Prostate gland (tissue), 2 donors: ENCODE measurements at regions not wholly inside any gene's neighbourhood (a gene's known extent, or its start where the extent isn't known, plus 50 kb on each side); places are given as distances from the start of the nearest gene placed in this dataset.
A peak's percentile ranks its signal among the peaks of the same experiment; 100 is the strongest.

ENCODE experiments used
- DNase-seq: peaks from one replicate; pipeline ENCODE4 v3.0.0-alpha.2; 2019; ENCODE audit warnings: low spot score
- H3K27ac ChIP-seq, 2 donors: fragments of 200-600 bp; sonication (generic); 2 replicates each; pipeline ENCODE4 v1.5.1; 2017 to 2019
- H3K27me3 ChIP-seq: fragments of 200-600 bp; sonication (generic); replicated peaks from 2 replicates; pipeline ENCODE4 v1.5.1; 2019; ENCODE audit not compliant: insufficient read depth
- H3K36me3 ChIP-seq, 2 donors: fragments of 200-600 bp; sonication (generic); 1 replicate in 1 of 2; 2 replicates in 1 of 2; pipeline versions ENCODE4 v1.5.1 to v1.8.1; 2017 to 2019
- H3K4me1 ChIP-seq: fragments of 200-600 bp; sonication (generic); replicated peaks from 2 replicates; pipeline ENCODE4 v1.5.1; 2019
- H3K4me3 ChIP-seq, 2 donors: fragments of 200-600 bp; sonication (generic); 2 replicates each; pipeline ENCODE4 v1.5.1; 2017 to 2019
- H3K9me3 ChIP-seq: fragments of 200-600 bp; sonication (generic); 2 replicates; pipeline ENCODE4 v1.5.1; 2017
- POLR2A ChIP-seq: fragments of 450-650 bp; IDR thresholded peaks from one replicate; pipeline ENCODE4 v1.6.1; 2016; ENCODE audit warnings: antibody characterized with exemption, mild to moderate bottlenecking
- POLR2AphosphoS5 ChIP-seq: sonication (generic); formaldehyde crosslinking; IDR thresholded peaks from one replicate; pipeline ENCODE4 v1.6.1; 2017; ENCODE audit warnings: antibody characterized with exemption
- WGBS: methylation state at CpG from one replicate; pipeline ENCODE4 v1.1.5; 2018; 5-methylcytosine and 5-hydroxymethylcytosine counted together
- intact Hi-C: fragments of 100-400 bp; cut with DNase I; formaldehyde crosslinking; loops from one replicate; pipeline ENCODE4 v1.14.2; 2022
- TF ChIP-seq, protein P1 (sequence below), 4 experiments: fragments of 200-600 bp in 2 of 4; fragments of 450-650 bp in 2 of 4; sonication (generic) in 2 of 4; IDR thresholded peaks; 1 replicate in 3 of 4; 2 replicates in 1 of 4; pipeline ENCODE4 v1.5.1; 2016 to 2019; ENCODE audit warnings: antibody characterized with exemption in 4 of 4, mild to moderate bottlenecking in 2 of 4, moderate library complexity in 2 of 4

DNA sequence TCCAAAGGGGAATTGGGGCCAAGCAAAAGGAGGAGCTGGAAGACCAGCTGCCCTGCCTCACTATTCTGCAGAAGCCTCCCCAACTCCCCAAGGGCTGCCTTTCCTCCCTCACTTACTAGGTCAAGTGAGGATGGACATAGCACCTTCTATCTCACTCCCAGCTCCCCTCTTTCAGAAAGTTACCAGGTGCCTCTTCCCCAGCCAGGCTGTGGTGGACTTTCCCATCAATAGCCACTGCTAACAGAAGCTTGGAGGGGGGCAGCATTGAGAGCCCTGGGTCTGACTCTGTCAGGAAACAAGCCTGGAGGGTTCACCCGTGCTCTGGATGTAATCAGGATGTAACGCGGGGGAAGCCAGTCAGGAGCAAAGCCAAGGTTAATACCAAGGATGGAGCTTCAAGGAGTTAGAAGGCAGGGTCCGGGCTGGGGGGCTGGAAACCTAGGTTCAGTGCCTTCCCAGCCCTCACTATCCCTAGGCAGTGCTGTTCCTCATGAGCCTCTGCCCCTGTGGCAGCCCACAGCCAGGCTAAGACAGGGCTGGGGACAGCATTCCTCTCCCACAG is 127.8 kb upstream of the NGF start:
- H3K4me3 ChIP-seq, result no peak overlapping the region
- H3K4me1 ChIP-seq, result no peaks in the 10 kb centered on the region
- intact Hi-C loops, result no loop called here
- WGBS, result 84% methylated on average over 4 of the region's 4 CpGs
- no peaks in the 10 kb centered on the region for H3K36me3 ChIP-seq
- TF ChIP-seq, protein P1, sequence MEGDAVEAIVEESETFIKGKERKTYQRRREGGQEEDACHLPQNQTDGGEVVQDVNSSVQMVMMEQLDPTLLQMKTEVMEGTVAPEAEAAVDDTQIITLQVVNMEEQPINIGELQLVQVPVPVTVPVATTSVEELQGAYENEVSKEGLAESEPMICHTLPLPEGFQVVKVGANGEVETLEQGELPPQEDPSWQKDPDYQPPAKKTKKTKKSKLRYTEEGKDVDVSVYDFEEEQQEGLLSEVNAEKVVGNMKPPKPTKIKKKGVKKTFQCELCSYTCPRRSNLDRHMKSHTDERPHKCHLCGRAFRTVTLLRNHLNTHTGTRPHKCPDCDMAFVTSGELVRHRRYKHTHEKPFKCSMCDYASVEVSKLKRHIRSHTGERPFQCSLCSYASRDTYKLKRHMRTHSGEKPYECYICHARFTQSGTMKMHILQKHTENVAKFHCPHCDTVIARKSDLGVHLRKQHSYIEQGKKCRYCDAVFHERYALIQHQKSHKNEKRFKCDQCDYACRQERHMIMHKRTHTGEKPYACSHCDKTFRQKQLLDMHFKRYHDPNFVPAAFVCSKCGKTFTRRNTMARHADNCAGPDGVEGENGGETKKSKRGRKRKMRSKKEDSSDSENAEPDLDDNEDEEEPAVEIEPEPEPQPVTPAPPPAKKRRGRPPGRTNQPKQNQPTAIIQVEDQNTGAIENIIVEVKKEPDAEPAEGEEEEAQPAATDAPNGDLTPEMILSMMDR (IDR thresholded peaks at IDR 0.05), result no peak
- TF ChIP-seq POLR2AphosphoS5 (no peak), POLR2A (no peak)
- no peak overlapping the region for H3K27ac ChIP-seq
- no peaks in the 10 kb centered on the region for H3K27me3 ChIP-seq
- DNase-seq, result no peak
- no peaks in the 10 kb centered on the region for H3K9me3 ChIP-seq

DNA sequence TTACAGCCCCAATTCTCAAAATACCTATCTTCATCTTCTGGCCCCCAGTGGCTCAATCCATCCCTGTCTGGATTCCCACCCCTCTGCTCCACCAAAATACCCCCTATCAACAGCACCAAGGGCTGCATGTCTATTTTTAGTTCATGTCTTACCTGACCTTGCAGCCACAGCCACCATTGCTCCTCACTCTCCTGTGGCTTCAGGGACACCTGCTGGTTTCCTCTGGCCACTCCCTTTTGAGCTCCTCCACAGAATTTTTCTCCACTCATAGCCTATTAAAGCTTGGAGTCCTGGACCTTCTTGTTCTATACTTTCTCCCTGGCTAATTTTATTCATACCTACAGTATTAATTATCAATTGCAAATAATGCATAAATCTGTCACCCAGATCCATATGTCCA is 125.3 kb upstream of the NGF start:
- TF ChIP-seq, protein P1 (IDR thresholded peaks at IDR 0.05), result peak in 3 of 4 experiments; percentile 13 to 49 (median 29)
- TF ChIP-seq POLR2AphosphoS5 (no peak), POLR2A (no peak)
- DNase-seq, result no peak
- intact Hi-C loops, result no loop called here

DNA sequence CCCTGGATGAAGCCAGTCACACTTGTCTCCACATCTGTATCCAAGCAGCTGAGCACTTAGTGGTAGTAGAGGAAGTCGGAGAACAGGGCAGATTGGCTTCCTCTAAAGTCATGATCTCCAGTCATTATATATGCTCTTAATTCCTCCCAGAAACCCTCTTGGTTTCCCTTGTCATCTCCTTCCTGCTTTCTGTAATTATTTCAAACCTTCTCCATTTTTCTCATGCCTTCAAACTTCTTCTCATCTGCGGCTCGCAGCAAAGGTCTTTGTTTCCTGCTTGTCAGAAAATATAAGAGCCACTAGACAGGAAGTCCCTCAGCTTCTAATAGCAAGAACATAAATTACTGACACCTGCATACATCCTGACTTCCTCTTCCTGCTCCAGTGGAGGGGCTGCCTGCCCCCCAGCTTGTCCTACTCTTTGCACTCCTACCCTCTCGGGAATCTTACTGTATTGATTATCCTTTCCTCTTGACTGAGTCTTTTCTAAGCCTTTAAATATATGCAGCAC is 124.6 kb upstream of the NGF start:
- TF ChIP-seq POLR2A (no peak), POLR2AphosphoS5 (no peak)
- TF ChIP-seq, protein P1 (IDR thresholded peaks at IDR 0.05), result no peak
- no peaks in the 10 kb centered on the region for H3K4me1 ChIP-seq
- no peaks in the 10 kb centered on the region for H3K36me3 ChIP-seq
- H3K9me3 ChIP-seq, result no peaks in the 10 kb centered on the region
- H3K27me3 ChIP-seq, result no peaks in the 10 kb centered on the region
- DNase-seq, result no peak
- H3K27ac ChIP-seq, result no peak overlapping the region
- no peak overlapping the region for H3K4me3 ChIP-seq
- 79% methylated on average over 4 of the region's 4 CpGs for WGBS
- intact Hi-C loops, result no loop called here

More for the DNA sequence above, 125.3 kb upstream of the NGF start:
- Histone ChIP-seq H3K36me3 (no peaks in the 10 kb centered on the region), H3K4me3 (no peak overlapping the region), H3K27ac (no peak overlapping the region), H3K9me3 (no peaks in the 10 kb centered on the region), H3K4me1 (no peaks in the 10 kb centered on the region), H3K27me3 (no peaks in the 10 kb centered on the region)

DNA sequence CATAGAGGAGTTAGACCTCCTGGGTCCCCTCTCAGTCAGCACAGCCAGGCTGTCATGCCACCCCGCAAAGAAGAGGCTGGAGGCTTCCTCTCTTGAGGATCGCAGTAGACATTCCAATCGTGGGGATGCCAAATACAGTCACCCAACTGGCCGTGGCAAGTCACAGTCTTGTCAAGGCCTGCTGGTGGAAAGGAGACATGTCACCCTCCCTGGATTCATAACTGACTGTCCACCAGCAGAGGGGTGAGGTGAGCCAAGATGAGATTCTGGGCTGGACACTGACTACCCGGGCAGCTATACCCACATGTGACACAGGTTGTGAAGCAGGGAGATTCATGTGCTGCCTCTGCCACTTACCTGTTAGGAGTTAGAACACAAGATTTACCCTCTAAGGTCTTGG is 123.5 kb upstream of the NGF start:
- intact Hi-C loops, result no loop called here
- Histone ChIP-seq H3K4me3 (no peak overlapping the region), H3K4me1 (no peaks in the 10 kb centered on the region), H3K27me3 (no peaks in the 10 kb centered on the region), H3K27ac (no peak overlapping the region), H3K9me3 (no peaks in the 10 kb centered on the region), H3K36me3 (no peaks in the 10 kb centered on the region)
- 76% methylated on average over 5 of the region's 5 CpGs for WGBS
- no peak for DNase-seq
- no peak for TF ChIP-seq POLR2A
- TF ChIP-seq, protein P1 (IDR thresholded peaks at IDR 0.05), result no peak
- no peak for TF ChIP-seq POLR2AphosphoS5

DNA sequence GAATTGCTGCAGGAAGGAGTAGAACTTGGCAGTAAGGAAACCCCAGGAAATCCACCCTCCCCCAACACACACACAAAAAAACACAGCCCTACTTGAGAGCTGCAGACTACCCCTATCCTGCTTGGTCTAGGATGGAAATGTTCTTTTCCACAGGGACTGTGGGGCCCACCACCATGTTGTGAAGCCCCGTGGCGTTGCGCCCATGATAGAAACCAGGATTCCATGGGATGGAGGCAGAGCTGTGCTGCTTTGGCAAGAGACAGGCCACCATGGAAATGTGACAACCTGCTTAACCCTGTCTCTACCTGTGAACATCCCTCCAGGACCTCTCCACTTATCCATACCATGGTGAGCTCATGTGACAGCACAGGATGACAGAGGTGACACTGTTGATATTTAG is 121.1 kb upstream of the NGF start:
- TF ChIP-seq POLR2AphosphoS5 (no peak), POLR2A (no peak)
- no peaks in the 10 kb centered on the region for H3K4me1 ChIP-seq
- no peak overlapping the region for H3K4me3 ChIP-seq
- H3K36me3 ChIP-seq, result no peaks in the 10 kb centered on the region
- intact Hi-C loops, result no loop called here
- no peaks in the 10 kb centered on the region for H3K27me3 ChIP-seq
- no peaks in the 10 kb centered on the region for H3K9me3 ChIP-seq
- no peak for DNase-seq
- H3K27ac ChIP-seq, result no peak overlapping the region
- 100% methylated on average over 3 of the region's 3 CpGs for WGBS
